ENCODE measurements at regions not wholly inside any gene's neighbourhood (a gene's known extent, or its start where the extent isn't known, plus 50 kb on each side); places are given as distances from the start of the nearest gene placed in this dataset.
"Not testable (repeated sequence)": the region's sequence is repeated elsewhere in the genome, so short reads cannot be mapped to it uniquely, and the experiment has no call there.

GRCh38 chr4:159006202-159006601 is 96.7 kb upstream of the RAPGEF2 start:
- DNase-seq: no peak

GRCh38 chr4:159008671-159009070 is 94.2 kb upstream of the RAPGEF2 start:
- no peak for DNase-seq

- DNase-seq: no peak
Observed at GRCh38 chr4:159009521-159009920, 93.4 kb upstream of the RAPGEF2 start.

GRCh38 chr4:159010100-159010499 is 92.8 kb upstream of the RAPGEF2 start:
- no peak for DNase-seq

- peak; percentile 45 for DNase-seq
Observed at GRCh38 chr4:159010563-159011260, 92.2 kb upstream of the RAPGEF2 start.

GRCh38 chr4:159012381-159012780 is 90.5 kb upstream of the RAPGEF2 start:
- no peak for DNase-seq

- no peak for DNase-seq
Observed at GRCh38 chr4:159013692-159014091, 89.2 kb upstream of the RAPGEF2 start.

GRCh38 chr4:159014859-159015258 is 88.0 kb upstream of the RAPGEF2 start:
- no peak for DNase-seq

- no peak for DNase-seq
Observed at GRCh38 chr4:159015841-159016240, 87.0 kb upstream of the RAPGEF2 start.

- DNase-seq: no peak
Observed at GRCh38 chr4:159016593-159017024, 86.3 kb upstream of the RAPGEF2 start.

GRCh38 chr4:159017323-159018026 is 85.4 kb upstream of the RAPGEF2 start:
- no peak for DNase-seq

- DNase-seq: no peak
Observed at GRCh38 chr4:159018062-159018629, 84.7 kb upstream of the RAPGEF2 start.

- no peak for DNase-seq
Observed at GRCh38 chr4:159019356-159019755, 83.5 kb upstream of the RAPGEF2 start.

GRCh38 chr4:159021597-159022385 is 81.1 kb upstream of the RAPGEF2 start:
- no peak for DNase-seq

GRCh38 chr4:159023741-159024140 is 79.1 kb upstream of the RAPGEF2 start:
- no peak for DNase-seq

- no peak for DNase-seq
Observed at GRCh38 chr4:159024266-159024665, 78.6 kb upstream of the RAPGEF2 start.

GRCh38 chr4:159024828-159025227 is 78.1 kb upstream of the RAPGEF2 start:
- DNase-seq: no peak

- DNase-seq: no peak
Observed at GRCh38 chr4:159026329-159026728, 76.5 kb upstream of the RAPGEF2 start.

GRCh38 chr4:159027535-159027934 is 75.3 kb upstream of the RAPGEF2 start:
- DNase-seq: no peak

GRCh38 chr4:159029481-159029880 is 73.4 kb upstream of the RAPGEF2 start:
- DNase-seq: no peak

GRCh38 chr4:159030297-159030696 is 72.6 kb upstream of the RAPGEF2 start:
- DNase-seq: not testable (repeated sequence)

- no peak for DNase-seq
Observed at GRCh38 chr4:159035570-159035969, 67.3 kb upstream of the RAPGEF2 start.

- DNase-seq: no peak
Observed at GRCh38 chr4:159038536-159038935, 64.3 kb upstream of the RAPGEF2 start.

Measured in occipital lobe (tissue), 1 donor.